ENCODE measurements at regions not wholly inside any gene's neighbourhood (a gene's known extent, or its start where the extent isn't known, plus 50 kb on each side); places are given as distances from the start of the nearest gene placed in this dataset.

DNA sequence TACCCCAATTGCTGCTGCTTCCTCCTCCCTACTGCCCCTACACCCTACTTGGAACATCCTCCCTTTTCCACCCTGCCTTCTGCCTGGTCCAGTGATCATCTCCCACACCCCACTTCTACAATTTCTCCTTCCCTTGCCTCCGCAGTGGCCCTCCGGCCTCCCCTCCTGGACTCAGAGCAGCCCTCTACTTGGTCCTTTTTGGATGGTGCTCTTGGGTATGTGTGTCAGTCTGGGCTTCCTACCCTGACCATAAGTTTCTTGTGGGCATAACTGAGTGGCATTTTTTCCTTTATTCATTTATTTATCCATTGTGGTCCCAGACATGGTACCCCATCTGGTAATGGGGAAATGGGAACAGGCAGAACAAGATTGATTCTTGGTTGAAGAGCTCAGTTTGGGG, 111.4 kb upstream of the NAV2 start:
- TF ChIP-seq POLR2AphosphoS5 (IDR thresholded peaks at IDR 0.05; ENCODE audit: low read depth, low read length) (no peak), TCF7L2 (IDR thresholded peaks at IDR 0.05; ENCODE audit: low read depth, low read length) (no peak), REST (IDR thresholded peaks at IDR 0.05; ENCODE audit: insufficient read depth in 1 of 2, low read depth in 2 of 2, low read length in 1 of 2) (no peak)
- TF ChIP-seq, protein P1, sequence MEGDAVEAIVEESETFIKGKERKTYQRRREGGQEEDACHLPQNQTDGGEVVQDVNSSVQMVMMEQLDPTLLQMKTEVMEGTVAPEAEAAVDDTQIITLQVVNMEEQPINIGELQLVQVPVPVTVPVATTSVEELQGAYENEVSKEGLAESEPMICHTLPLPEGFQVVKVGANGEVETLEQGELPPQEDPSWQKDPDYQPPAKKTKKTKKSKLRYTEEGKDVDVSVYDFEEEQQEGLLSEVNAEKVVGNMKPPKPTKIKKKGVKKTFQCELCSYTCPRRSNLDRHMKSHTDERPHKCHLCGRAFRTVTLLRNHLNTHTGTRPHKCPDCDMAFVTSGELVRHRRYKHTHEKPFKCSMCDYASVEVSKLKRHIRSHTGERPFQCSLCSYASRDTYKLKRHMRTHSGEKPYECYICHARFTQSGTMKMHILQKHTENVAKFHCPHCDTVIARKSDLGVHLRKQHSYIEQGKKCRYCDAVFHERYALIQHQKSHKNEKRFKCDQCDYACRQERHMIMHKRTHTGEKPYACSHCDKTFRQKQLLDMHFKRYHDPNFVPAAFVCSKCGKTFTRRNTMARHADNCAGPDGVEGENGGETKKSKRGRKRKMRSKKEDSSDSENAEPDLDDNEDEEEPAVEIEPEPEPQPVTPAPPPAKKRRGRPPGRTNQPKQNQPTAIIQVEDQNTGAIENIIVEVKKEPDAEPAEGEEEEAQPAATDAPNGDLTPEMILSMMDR (IDR thresholded peaks at IDR 0.05) = no peak
